ENCODE measurements at regions not wholly inside any gene's neighbourhood (a gene's known extent, or its start where the extent isn't known, plus 50 kb on each side); places are given as distances from the start of the nearest gene placed in this dataset.

DNA sequence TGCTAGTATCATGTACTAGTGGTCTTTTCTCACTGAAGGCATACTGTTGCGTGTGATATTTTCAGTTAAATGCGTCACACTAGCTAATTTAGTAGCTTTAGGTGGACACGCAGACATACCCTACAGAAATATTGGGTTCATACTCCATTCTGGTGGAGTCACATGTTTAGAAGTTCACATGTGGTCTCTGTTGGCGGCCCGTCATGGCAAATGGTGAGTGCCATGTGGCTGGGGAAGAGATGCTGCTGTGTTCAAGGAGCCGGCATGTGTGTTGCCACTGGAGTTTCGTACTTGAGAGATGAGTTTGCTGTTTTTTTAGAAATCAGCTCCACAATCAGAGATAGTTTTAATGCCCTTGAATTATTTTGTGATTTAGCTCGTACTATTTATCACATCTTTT is 454.6 kb downstream of the PCNX1 start:
- no peak for TF ChIP-seq POLR2A (IDR thresholded peaks at IDR 0.05)
- TF ChIP-seq, protein P1, sequence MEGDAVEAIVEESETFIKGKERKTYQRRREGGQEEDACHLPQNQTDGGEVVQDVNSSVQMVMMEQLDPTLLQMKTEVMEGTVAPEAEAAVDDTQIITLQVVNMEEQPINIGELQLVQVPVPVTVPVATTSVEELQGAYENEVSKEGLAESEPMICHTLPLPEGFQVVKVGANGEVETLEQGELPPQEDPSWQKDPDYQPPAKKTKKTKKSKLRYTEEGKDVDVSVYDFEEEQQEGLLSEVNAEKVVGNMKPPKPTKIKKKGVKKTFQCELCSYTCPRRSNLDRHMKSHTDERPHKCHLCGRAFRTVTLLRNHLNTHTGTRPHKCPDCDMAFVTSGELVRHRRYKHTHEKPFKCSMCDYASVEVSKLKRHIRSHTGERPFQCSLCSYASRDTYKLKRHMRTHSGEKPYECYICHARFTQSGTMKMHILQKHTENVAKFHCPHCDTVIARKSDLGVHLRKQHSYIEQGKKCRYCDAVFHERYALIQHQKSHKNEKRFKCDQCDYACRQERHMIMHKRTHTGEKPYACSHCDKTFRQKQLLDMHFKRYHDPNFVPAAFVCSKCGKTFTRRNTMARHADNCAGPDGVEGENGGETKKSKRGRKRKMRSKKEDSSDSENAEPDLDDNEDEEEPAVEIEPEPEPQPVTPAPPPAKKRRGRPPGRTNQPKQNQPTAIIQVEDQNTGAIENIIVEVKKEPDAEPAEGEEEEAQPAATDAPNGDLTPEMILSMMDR (IDR thresholded peaks at IDR 0.05), result no peak
